Breast epithelium (tissue), 4 donors: ENCODE measurements at regions not wholly inside any gene's neighbourhood (a gene's known extent, or its start where the extent isn't known, plus 50 kb on each side); places are given as distances from the start of the nearest gene placed in this dataset.
A peak's percentile ranks its signal among the peaks of the same experiment; 100 is the strongest.

Source experiments
- DNase-seq, 2 donors: peaks; one replicate each; pipeline ENCODE4 v3.0.0-alpha.2; 2019; ENCODE audit warnings: low spot score in 2 of 2
- H3K27ac ChIP-seq, 2 donors: fragments of 200-600 bp; sonication (generic) in 1 of 2; one replicate each; pipeline ENCODE4 v1.5.1; 2016 to 2019; ENCODE audit warnings: mild to moderate bottlenecking in 1 of 2
- H3K27me3 ChIP-seq, 2 donors: fragments of 200-600 bp; sonication (generic) in 1 of 2; one replicate each; pipeline versions ENCODE4 v1.5.1 to v1.6.0; 2017 to 2019; ENCODE audit warnings: control low read depth in 1 of 2, mild to moderate bottlenecking in 1 of 2
- H3K36me3 ChIP-seq: fragments of 200-600 bp; one replicate; pipeline ENCODE4 v1.5.1; 2019
- H3K4me1 ChIP-seq, 2 donors: fragments of 200-600 bp; sonication (generic); one replicate each; pipeline ENCODE4 v1.5.1; 2016 to 2019; ENCODE audit warnings: control low read depth in 1 of 2
- H3K4me3 ChIP-seq, 3 donors: fragments of 200-600 bp; sonication (generic); 1 replicate in 2 of 3; 2 replicates in 1 of 3; pipeline ENCODE4 v1.5.1; 2016 to 2019; ENCODE audit warnings: mild to moderate bottlenecking in 3 of 3, moderate library complexity in 2 of 3
- H3K9me3 ChIP-seq, 2 donors: fragments of 200-600 bp; sonication (generic) in 1 of 2; one replicate each; pipeline ENCODE4 v1.5.1; 2016 to 2019; ENCODE audit warnings: control low read depth in 1 of 2
- CTCF ChIP-seq, 3 donors: fragments of 450-650 bp; IDR thresholded peaks; one replicate each; pipeline ENCODE4 v1.5.1; 2016 to 2017; ENCODE audit warnings: antibody characterized with exemption in 3 of 3, mild to moderate bottlenecking in 3 of 3, moderate library complexity in 3 of 3
- POLR2A ChIP-seq: fragments of 450-650 bp; IDR thresholded peaks from one replicate; pipeline ENCODE4 v1.6.1; 2016; ENCODE audit warnings: antibody characterized with exemption, mild to moderate bottlenecking, moderate library complexity
- POLR2AphosphoS5 ChIP-seq, 3 donors: sonication (generic); formaldehyde crosslinking; IDR thresholded peaks; one replicate each; pipeline ENCODE4 v1.6.1; 2017; ENCODE audit warnings: antibody characterized with exemption in 3 of 3
- intact Hi-C: fragments of 100-400 bp; cut with DNase I; formaldehyde crosslinking; loops from one replicate; pipeline ENCODE4 v1.15.1; 2023; ENCODE audit warnings: low total_unique reads

- Histone ChIP-seq H3K36me3 (no peaks in the 10 kb centered on the region), H3K27ac (no peak overlapping the region), H3K4me1 (no peaks in the 10 kb centered on the region), H3K4me3 (no peak overlapping the region), H3K27me3 (no peaks in the 10 kb centered on the region), H3K9me3 (no peaks in the 10 kb centered on the region)
- DNase-seq: no peak
- intact Hi-C loops: no loop called here
- TF ChIP-seq POLR2A (no peak), CTCF (IDR thresholded peaks at IDR 0.05) (no peak), POLR2AphosphoS5 (IDR thresholded peaks at IDR 0.05) (no peak)
Measured at GRCh38 chr20:39762716-39763115, 800.6 kb downstream of the DHX35 start.

DNA sequence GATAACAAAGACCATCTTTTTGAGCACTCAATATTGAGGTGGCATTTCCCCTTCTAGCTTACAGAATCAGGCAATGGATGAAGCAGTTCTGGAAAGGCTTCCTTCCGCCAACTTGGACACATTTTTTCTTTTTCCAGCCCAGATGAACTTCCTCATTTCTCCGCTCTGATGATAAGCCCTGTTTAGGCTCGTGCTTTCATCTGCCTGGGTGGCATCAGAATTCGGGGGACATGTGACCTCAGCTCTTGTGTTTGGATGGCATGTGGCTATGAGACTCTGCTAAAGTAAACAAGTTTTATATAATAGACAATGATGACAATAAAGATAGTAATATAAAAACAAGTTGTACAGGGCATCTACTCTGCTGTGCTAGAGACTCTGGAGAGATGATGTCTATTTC is 796.7 kb downstream of the DHX35 start:
- intact Hi-C loops: no loop called here
- H3K4me1 ChIP-seq: no peaks in the 10 kb centered on the region
- no peak overlapping the region for H3K4me3 ChIP-seq
- H3K27me3 ChIP-seq: no peaks in the 10 kb centered on the region
- no peaks in the 10 kb centered on the region for H3K36me3 ChIP-seq
- no peak for DNase-seq
- no peak overlapping the region for H3K27ac ChIP-seq
- TF ChIP-seq CTCF (IDR thresholded peaks at IDR 0.05): no peak
- no peak for TF ChIP-seq POLR2AphosphoS5 (IDR thresholded peaks at IDR 0.05)
- TF ChIP-seq POLR2A: no peak
- no peaks in the 10 kb centered on the region for H3K9me3 ChIP-seq

- Histone ChIP-seq H3K27me3 (no peaks in the 10 kb centered on the region), H3K27ac (peak overlapping the region in 1 of 2 donors; percentile 20), H3K9me3 (no peaks in the 10 kb centered on the region), H3K4me1 (no peaks in the 10 kb centered on the region), H3K4me3 (no peak overlapping the region), H3K36me3 (no peaks in the 10 kb centered on the region)
- intact Hi-C loops: no loop called here
- no peak for DNase-seq
- TF ChIP-seq CTCF (IDR thresholded peaks at IDR 0.05): no peak
- no peak for TF ChIP-seq POLR2AphosphoS5 (IDR thresholded peaks at IDR 0.05)
- TF ChIP-seq POLR2A: no peak
Measured at GRCh38 chr20:39756828-39757227, 794.7 kb downstream of the DHX35 start.

DNA sequence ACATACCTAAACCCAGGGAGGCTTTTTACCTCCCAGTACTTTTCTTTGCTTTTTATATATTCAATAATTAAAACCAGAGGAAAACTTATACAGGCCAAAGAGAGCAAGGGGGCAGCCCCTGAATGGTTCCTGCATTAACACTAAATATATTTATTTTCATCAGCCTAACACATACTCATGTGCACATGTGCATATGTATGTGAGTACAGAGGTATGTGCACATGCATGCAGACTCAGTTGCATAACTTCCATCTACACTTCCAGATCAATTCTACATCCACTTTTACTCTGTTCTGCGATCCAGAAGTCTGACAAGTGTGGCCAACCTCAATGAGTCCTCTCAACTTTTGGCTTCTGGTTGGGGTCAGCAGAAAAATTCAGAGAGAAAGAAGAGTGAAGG is 794.2 kb downstream of the DHX35 start:
- H3K9me3 ChIP-seq: no peaks in the 10 kb centered on the region
- H3K27ac ChIP-seq: peak overlapping the region in 1 of 2 donors; percentile 20
- DNase-seq: no peak
- no peak for TF ChIP-seq POLR2A
- TF ChIP-seq POLR2AphosphoS5 (IDR thresholded peaks at IDR 0.05): no peak
- no peak for TF ChIP-seq CTCF (IDR thresholded peaks at IDR 0.05)
- intact Hi-C loops: no loop called here
- no peaks in the 10 kb centered on the region for H3K27me3 ChIP-seq
- no peak overlapping the region for H3K4me3 ChIP-seq
- no peaks in the 10 kb centered on the region for H3K36me3 ChIP-seq
- no peaks in the 10 kb centered on the region for H3K4me1 ChIP-seq

GRCh38 chr20:39752262-39752876 is 790.2 kb downstream of the DHX35 start:
- intact Hi-C loops: no loop called here
- TF ChIP-seq POLR2AphosphoS5 (IDR thresholded peaks at IDR 0.05) (no peak), CTCF (IDR thresholded peaks at IDR 0.05) (no peak), POLR2A (no peak)
- Histone ChIP-seq H3K27me3 (no peaks in the 10 kb centered on the region), H3K36me3 (no peaks in the 10 kb centered on the region), H3K4me3 (no peak overlapping the region), H3K27ac (no peak overlapping the region), H3K9me3 (peaks cover 0 to 19% of the 10 kb centered on the region in 2 donors), H3K4me1 (no peaks in the 10 kb centered on the region)
- no peak for DNase-seq
